ENCODE measurements at regions not wholly inside any gene's neighbourhood (a gene's known extent, or its start where the extent isn't known, plus 50 kb on each side); places are given as distances from the start of the nearest gene placed in this dataset.

GRCh38 chr2:78068808-78069207, 546.6 kb upstream of the LRRTM4 start:
- peaks cover 19% of the 10 kb centered on the region for H3K4me1 Mint-ChIP-seq
- no peak for DNase-seq
- H3K9me3 ChIP-seq (ENCODE audit: control insufficient read depth, low read length): no peaks in the 10 kb centered on the region
- H3K27ac ChIP-seq (ENCODE audit: low read depth, low read length): no peak overlapping the region
- no peaks in the 10 kb centered on the region for H3K36me3 Mint-ChIP-seq (ENCODE audit: low read depth)
- no peaks in the 10 kb centered on the region for H3K9me3 Mint-ChIP-seq
- H3K27me3 Mint-ChIP-seq (ENCODE audit: insufficient read depth): no peaks in the 10 kb centered on the region
- H3K9ac ChIP-seq (ENCODE audit: extremely low read depth, low read length, poor library complexity, severe bottlenecking): no peak overlapping the region
- no peaks in the 10 kb centered on the region for H3K4me1 ChIP-seq (ENCODE audit: control insufficient read depth, insufficient read depth, low read length)
- no peaks in the 10 kb centered on the region for H3K36me3 ChIP-seq (ENCODE audit: control insufficient read depth, insufficient read depth, low read length)
- TF ChIP-seq CTCF (conservative IDR thresholded peaks at IDR 0.05): no peak
- no peaks in the 10 kb centered on the region for H3K27me3 ChIP-seq (ENCODE audit: control insufficient read depth, insufficient read depth, low read length, poor library complexity, severe bottlenecking)
- H3K4me3 ChIP-seq (ENCODE audit: low read length): no peak overlapping the region
- no peak overlapping the region for H3K27ac Mint-ChIP-seq
- H3K4me3 Mint-ChIP-seq: no peak overlapping the region

- Mint-ChIP-seq H3K27me3 (ENCODE audit: insufficient read depth) (no peaks in the 10 kb centered on the region), H3K9me3 (no peaks in the 10 kb centered on the region), H3K4me3 (no peak overlapping the region), H3K36me3 (ENCODE audit: low read depth) (no peaks in the 10 kb centered on the region), H3K4me1 (peaks cover 10% of the 10 kb centered on the region), H3K27ac (no peak overlapping the region)
- Histone ChIP-seq H3K27ac (ENCODE audit: low read depth, low read length) (no peak overlapping the region), H3K4me3 (ENCODE audit: low read length) (no peak overlapping the region), H3K9ac (ENCODE audit: extremely low read depth, low read length, poor library complexity, severe bottlenecking) (no peak overlapping the region), H3K4me1 (ENCODE audit: control insufficient read depth, insufficient read depth, low read length) (no peaks in the 10 kb centered on the region), H3K36me3 (ENCODE audit: control insufficient read depth, insufficient read depth, low read length) (no peaks in the 10 kb centered on the region), H3K9me3 (ENCODE audit: control insufficient read depth, low read length) (no peaks in the 10 kb centered on the region), H3K27me3 (ENCODE audit: control insufficient read depth, insufficient read depth, low read length, poor library complexity, severe bottlenecking) (no peaks in the 10 kb centered on the region)
- no peak for TF ChIP-seq CTCF (conservative IDR thresholded peaks at IDR 0.05)
- 93 to 100% methylated on average over 1 to 3 of the region's 3 CpGs for WGBS, 2 experiments (ENCODE audit: insufficient coverage in 1 of 2, insufficient read length in 1 of 2)
- no peak for DNase-seq
Measured at GRCh38 chr2:78070693-78071092, 548.5 kb upstream of the LRRTM4 start.

- Histone ChIP-seq H3K4me3 (ENCODE audit: low read length) (no peak overlapping the region), H3K9me3 (ENCODE audit: control insufficient read depth, low read length) (no peaks in the 10 kb centered on the region), H3K9ac (ENCODE audit: extremely low read depth, low read length, poor library complexity, severe bottlenecking) (no peak overlapping the region), H3K27me3 (ENCODE audit: control insufficient read depth, insufficient read depth, low read length, poor library complexity, severe bottlenecking) (no peaks in the 10 kb centered on the region), H3K27ac (ENCODE audit: low read depth, low read length) (no peak overlapping the region), H3K36me3 (ENCODE audit: control insufficient read depth, insufficient read depth, low read length) (no peaks in the 10 kb centered on the region), H3K4me1 (ENCODE audit: control insufficient read depth, insufficient read depth, low read length) (no peaks in the 10 kb centered on the region)
- TF ChIP-seq CTCF (conservative IDR thresholded peaks at IDR 0.05): no peak
- no peaks in the 10 kb centered on the region for H3K36me3 Mint-ChIP-seq (ENCODE audit: low read depth)
- no peak overlapping the region for H3K4me3 Mint-ChIP-seq
- H3K9me3 Mint-ChIP-seq: no peaks in the 10 kb centered on the region
- no peak overlapping the region for H3K27ac Mint-ChIP-seq
- no peak for DNase-seq
- peaks cover 8% of the 10 kb centered on the region for H3K4me1 Mint-ChIP-seq
- 77 to 80% methylated on average over 1 to 4 of the region's 4 CpGs for WGBS, 2 experiments (ENCODE audit: insufficient coverage in 1 of 2, insufficient read length in 1 of 2)
- H3K27me3 Mint-ChIP-seq (ENCODE audit: insufficient read depth): no peaks in the 10 kb centered on the region
Measured at GRCh38 chr2:78077633-78078032, 555.5 kb upstream of the LRRTM4 start.
